OCI-M1 (cell line): ENCODE measurements at regions not wholly inside any gene's neighbourhood (a gene's known extent, or its start where the extent isn't known, plus 50 kb on each side); places are given as distances from the start of the nearest gene placed in this dataset.
"Not testable (repeated sequence)": the region's sequence is repeated elsewhere in the genome, so short reads cannot be mapped to it uniquely, and the experiment has no call there.

ENCODE experiments used
- DNase-seq: peaks from one replicate; lab custom pipeline; 2025; lab: John Stamatoyannopoulos, UW

- DNase-seq, result no peak
These were observed 60.3 kb upstream of the PTPN1 start for GRCh38 chr20:50449738-50450492.

- DNase-seq, result no peak
These were observed 59.7 kb upstream of the PTPN1 start for GRCh38 chr20:50450493-50450826.

- peak; percentile 67 for DNase-seq
These were observed 59.1 kb upstream of the PTPN1 start for GRCh38 chr20:50450881-50451752.

GRCh38 chr20:50451792-50452425 is 58.3 kb upstream of the PTPN1 start:
- DNase-seq, result not testable (repeated sequence)

DNA sequence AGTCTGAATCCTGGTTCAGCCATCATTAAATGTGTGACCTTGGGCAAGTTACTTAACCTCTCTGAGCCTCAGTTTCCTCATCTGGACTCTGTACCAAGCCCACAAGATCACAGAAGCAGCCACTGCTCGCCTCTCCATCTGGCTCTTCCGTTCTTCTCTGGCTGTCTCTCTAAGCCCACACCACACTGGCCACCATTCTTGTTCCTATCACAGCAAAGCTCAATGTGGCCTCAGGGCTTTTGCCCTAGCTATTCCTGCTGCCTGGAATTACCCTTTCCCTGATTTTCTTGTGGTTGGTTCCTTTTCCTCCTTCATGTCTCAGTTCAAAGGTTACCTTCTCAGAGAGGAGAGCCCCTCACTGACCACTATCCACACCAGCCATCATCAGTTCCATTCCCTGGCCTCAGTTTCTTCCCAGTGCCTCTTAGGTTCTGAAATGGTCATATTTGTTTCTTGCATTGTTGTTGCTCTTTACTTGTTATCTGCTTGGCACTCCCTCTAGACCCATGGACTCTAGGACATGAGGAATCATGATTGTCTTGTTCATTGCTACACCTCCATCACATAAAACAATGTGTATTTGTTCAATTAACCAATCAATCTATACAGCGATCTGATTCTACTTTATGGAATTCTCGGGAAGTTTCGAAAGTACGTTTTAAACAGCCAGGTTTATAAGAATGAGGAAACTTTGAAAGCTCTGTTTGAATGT is 56.5 kb upstream of the PTPN1 start:
- DNase-seq, result no peak

DNA sequence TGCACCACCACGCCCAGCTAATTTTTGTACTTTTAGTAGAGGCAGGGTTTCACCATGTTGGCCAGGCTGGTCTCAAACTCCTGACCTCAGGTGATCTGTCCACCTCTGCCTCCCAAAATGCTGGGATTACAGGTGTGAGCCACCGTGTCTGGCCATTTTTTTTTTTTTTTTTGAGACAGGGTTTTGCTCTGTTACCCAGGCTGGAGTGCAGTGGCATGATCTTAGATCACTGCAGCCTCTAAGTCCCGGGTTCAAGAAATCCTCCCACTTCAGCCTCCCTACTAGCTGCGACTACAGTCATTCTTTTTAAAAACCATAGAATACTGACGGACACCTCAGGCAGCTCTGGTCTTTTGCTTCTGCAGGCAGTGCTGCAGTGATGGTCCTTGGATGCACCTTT is 54.9 kb upstream of the PTPN1 start:
- not testable (repeated sequence) for DNase-seq

DNA sequence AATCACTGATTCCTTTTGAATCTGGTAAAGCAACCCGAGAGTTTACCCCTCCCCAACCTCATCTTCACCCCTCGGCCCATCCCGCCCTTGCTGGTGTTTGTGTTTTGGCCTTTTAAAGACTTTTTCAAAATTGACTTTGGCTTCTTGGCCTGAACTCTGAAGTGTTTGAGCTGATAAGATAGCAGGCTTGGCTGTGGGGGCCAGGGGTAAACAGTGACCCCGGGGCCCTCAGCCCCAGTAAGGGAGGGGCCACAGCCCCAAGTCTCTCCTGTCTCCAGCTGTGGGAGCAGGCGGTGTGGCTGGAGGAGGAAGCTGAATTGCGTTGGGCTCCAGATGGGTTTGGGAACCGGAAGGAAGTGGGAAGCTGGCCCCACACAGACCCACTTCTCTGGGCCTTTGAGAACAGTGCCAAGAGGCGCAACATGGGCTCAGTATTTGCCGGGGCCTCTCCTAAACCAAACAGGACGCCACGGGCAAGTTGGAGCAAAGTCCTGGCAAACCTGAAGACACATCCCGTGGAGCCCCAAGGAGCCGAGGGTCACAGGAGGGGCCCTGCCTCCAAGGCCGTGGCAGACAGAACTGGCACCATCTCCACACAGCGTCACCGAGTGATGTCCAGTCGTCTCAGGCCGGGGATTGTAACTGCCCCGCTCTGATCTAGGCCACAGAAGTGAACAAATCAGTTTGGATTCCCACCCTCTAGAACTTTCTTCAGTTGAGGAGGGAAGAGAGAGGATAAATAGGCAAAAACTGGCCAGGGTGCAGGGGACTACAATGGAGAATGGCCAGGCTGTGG is 54.3 kb upstream of the PTPN1 start:
- DNase-seq, result no peak

- DNase-seq, result no peak
These were observed 53.5 kb upstream of the PTPN1 start for GRCh38 chr20:50456452-50457324.

GRCh38 chr20:50459124-50459918 is 50.9 kb upstream of the PTPN1 start:
- no peak for DNase-seq

DNA sequence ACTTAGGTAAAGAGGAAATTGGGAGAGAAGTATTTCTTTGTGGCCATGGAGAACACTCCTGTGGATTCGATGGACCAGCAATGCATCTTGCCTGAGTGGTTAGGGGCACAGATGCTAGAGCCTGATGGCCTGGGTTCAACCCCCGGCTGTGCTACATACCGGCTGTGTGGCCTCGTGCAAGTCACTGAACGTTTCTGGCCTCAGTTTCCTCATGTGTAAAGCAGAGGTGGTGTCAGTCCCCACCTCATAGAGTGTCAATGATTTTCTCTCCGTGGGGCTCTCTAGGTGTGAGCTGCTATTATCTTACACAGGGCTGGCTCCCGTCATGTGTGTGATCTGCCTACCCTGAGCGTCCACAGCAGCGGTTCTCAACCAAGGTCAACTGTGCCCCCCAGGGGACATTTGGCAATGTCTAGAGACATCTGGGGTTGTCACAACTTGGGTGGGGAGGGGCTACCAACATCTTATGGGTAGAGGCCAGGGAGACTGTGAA is 50.0 kb upstream of the PTPN1 start:
- DNase-seq, result no peak
